AG04449 (cell line): ENCODE measurements at regions not wholly inside any gene's neighbourhood (a gene's known extent, or its start where the extent isn't known, plus 50 kb on each side); places are given as distances from the start of the nearest gene placed in this dataset.

Experiments used
- CTCF ChIA-PET: fragments of 350-600 bp; formaldehyde crosslinking; extraction: SDS; loops from one replicate; lab custom pipeline; 2021; ENCODE audit warnings: antibody characterized with exemption; lab: Yijun Ruan, JAX
- POLR2A ChIA-PET: fragments of 400-600, 350-600 bp; formaldehyde crosslinking; extraction: SDS; loops from one replicate; lab custom pipeline; 2020; ENCODE audit warnings: antibody characterized with exemption, inconsistent platforms; lab: Yijun Ruan, JAX
- DNase-seq: peaks from one replicate; pipeline ENCODE4 v3.0.0-alpha.2; 2010; ENCODE audit warnings: low read depth, low spot score
- H3K4me3 ChIP-seq: 2 replicates; pipeline ENCODE4 v1.5.1; 2011; ENCODE audit warnings: low read depth, mild to moderate bottlenecking, control low read depth, low read length
- TF ChIP-seq, protein P1 (sequence below): IDR thresholded peaks from one replicate; pipeline ENCODE4 v1.5.1; 2011; ENCODE audit warnings: mild to moderate bottlenecking, moderate library complexity, low read length, control low read depth, inconsistent platforms; ENCODE audit not compliant: insufficient read depth; ENCODE audit errors: missing control alignments

DNA sequence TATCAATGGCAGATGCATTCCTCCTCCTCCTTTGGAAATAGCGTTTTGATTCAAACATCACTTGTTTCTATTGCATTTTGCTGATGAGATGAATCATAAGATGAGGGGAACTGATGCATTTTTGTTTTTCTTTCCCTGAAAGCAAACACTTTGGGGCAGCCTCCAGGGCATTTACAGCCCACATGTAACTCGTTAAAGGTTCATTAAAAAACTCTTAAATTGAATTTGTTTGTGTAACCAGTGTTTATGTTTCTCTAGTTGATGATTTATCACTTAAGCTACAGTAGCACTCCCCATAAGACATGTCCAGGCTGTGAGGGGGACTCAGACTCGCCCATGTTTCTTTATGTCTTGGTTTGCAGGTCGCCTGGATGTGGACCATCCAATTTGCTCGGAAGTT, 246.1 kb upstream of the ANKH start:
- ChIA-PET POLR2A (no interaction called here), CTCF (interaction anchor here (0.8 to 1.2 kb wide), 2 partner anchors 8 to 12 kb away, joined by 3 read pairs; no protein-coding TSS in a partner anchor)
- TF ChIP-seq, protein P1, sequence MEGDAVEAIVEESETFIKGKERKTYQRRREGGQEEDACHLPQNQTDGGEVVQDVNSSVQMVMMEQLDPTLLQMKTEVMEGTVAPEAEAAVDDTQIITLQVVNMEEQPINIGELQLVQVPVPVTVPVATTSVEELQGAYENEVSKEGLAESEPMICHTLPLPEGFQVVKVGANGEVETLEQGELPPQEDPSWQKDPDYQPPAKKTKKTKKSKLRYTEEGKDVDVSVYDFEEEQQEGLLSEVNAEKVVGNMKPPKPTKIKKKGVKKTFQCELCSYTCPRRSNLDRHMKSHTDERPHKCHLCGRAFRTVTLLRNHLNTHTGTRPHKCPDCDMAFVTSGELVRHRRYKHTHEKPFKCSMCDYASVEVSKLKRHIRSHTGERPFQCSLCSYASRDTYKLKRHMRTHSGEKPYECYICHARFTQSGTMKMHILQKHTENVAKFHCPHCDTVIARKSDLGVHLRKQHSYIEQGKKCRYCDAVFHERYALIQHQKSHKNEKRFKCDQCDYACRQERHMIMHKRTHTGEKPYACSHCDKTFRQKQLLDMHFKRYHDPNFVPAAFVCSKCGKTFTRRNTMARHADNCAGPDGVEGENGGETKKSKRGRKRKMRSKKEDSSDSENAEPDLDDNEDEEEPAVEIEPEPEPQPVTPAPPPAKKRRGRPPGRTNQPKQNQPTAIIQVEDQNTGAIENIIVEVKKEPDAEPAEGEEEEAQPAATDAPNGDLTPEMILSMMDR = no peak
- H3K4me3 ChIP-seq = no peak overlapping the region
- DNase-seq = no peak

DNA sequence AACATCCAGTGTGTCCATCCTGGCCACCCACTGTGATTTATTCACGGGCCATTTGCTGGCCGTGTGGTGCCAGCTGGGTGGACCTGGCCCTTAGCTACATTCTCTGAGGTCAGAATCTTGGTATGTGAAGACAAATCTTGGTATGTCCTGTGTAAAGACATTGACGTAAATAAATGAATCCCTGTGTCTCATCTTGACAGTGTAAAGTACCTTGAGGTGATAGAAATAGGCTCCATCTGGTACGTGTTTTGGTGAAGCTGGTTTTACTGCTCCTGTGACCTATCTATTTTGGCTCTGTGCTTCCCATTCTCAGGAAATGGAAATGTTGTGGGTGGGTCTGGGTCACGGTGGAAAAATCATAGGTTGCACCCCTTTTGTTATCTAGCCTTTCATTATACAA, 245.4 kb upstream of the ANKH start:
- no peak for DNase-seq
- H3K4me3 ChIP-seq = no peak overlapping the region
- ChIA-PET POLR2A (no interaction called here), CTCF (no interaction called here)
- TF ChIP-seq, protein P1 = no peak

DNA sequence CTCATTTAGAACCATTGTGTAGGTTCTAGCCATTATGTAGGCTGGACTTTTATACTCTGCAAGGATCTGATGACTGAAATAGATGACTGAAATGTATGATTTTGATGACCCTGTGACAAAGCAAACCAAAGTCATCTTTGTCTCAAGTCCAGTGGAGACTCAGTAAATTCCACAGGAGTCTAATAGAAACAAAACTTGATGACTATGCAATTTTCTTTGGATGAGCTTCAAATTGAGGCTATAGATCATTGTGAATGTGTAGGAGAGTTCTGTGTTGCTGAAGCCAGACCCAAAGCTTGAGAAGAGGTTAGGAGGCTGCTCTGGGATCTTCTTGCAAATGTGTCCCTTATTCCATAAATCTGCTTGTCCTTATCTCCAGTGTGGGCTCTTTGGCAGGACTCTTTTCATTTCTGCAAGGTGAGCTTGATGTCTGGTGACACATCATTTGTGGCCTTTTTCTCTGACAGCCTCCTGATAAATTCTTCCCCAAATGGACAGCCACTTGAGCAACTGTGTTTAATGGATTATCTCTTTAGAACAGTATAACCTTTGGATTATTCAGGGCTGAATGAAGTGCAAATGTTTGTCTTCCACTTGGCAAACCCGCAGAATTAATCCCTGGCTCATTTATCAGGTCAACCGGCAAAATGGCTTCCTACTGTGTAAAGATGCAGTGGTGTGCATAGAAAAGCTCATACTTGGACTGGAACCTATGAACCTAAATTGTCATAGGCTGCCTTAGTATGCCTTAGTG, 235.1 kb upstream of the ANKH start:
- POLR2A ChIA-PET = no interaction called here
- DNase-seq = no peak
- CTCF ChIA-PET = interaction anchor here (0.7 to 7.6 kb wide), 20 partner anchors 8 to 892 kb away, joined by 3 to 78 read pairs (median 4); no protein-coding TSS in a partner anchor
- H3K4me3 ChIP-seq = no peak overlapping the region
- TF ChIP-seq, protein P1 = no peak

DNA sequence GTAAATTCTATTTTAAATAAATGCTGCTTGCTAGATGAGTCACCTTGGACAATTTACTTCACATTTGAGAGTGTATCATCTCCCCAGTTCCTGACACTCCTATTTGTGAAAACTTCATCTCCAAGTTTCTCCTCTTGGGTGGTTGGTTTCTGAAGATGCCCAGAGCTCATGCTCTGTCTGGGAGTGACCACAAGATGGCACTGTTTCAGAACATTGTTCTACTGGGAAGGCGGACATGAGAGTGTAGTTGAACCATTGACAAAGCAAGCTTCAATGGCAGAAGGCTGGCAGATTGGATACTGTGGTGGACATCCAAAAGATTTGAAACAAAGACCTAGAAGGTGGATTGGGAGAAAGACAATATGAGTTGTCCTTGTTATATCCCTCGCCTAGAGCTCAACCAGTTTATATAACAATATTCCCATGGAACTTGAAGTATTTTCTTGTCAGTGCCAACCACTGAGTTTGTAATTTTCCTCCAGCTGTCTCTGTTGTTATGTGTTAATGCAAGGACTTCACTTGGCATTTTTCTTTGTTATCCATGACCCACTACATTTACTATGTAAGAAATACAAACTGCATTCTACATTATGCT, 234.3 kb upstream of the ANKH start:
- ChIA-PET POLR2A (no interaction called here), CTCF (interaction anchor here (0.7 to 7.6 kb wide), 19 partner anchors 9 to 893 kb away, joined by 3 to 78 read pairs (median 4); no protein-coding TSS in a partner anchor)
- DNase-seq = no peak

DNA sequence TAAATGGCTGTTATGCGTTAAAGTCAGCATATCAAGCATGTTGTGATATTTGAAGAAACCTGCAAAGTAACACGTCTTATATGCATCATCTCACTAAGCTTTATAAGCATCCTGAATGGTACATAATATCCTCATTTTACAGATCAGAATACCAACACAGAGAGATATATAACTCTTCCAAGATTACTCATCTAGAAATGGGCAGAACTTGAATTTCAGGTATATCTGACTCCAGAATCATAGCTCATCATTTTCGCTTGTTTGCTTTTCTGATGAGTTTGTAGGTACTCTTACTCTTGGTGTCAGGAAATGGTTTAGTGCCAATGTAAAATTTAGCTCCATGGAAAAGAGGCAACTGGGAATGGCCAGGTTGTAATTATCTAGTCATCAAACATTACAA, 232.3 kb upstream of the ANKH start:
- TF ChIP-seq, protein P1 = no peak
- H3K4me3 ChIP-seq = no peak overlapping the region
- DNase-seq = no peak
- ChIA-PET POLR2A (no interaction called here), CTCF (interaction anchor here (1.0 to 7.6 kb wide), 6 partner anchors 10 to 891 kb away, joined by 3 to 78 read pairs (median 6); no protein-coding TSS in a partner anchor)

More for the DNA sequence above, 234.3 kb upstream of the ANKH start:
- H3K4me3 ChIP-seq = no peak overlapping the region
- TF ChIP-seq, protein P1 = peak; percentile 75

DNA sequence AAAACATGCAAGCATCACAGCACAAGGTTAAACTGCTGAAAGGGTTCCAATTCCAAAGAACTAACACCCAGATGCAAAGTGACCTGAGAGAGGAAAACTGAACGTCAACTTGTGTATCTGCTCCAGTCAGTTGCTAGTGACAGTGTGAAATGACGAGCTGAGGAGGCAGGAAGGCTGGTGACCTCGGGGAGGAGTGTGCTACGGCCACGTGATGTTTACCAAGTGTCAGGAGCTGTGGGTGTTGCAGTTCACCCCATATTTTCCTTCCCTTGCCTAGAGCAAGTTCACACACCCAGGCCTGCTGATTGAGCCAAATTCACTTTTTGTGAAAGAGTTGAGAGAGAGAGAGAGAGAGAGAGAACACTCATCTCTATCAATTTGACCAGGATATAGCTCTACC, 231.6 kb upstream of the ANKH start:
- POLR2A ChIA-PET = no interaction called here
- no peak overlapping the region for H3K4me3 ChIP-seq
- no peak for DNase-seq
- TF ChIP-seq, protein P1 = no peak
- CTCF ChIA-PET = interaction anchor here (1.0 to 7.6 kb wide), 4 partner anchors 11 to 892 kb away, joined by 3 to 78 read pairs (median 8); no protein-coding TSS in a partner anchor
